HFF-Myc (cell line): ENCODE measurements at regions not wholly inside any gene's neighbourhood (a gene's known extent, or its start where the extent isn't known, plus 50 kb on each side); places are given as distances from the start of the nearest gene placed in this dataset.

Source experiments
- DNase-seq: peaks from one replicate; pipeline ENCODE4 v3.0.0-alpha.2; 2011; ENCODE audit warnings: low read depth; ENCODE audit errors: extremely low read depth
- H3K4me3 ChIP-seq: replicated peaks from 2 replicates; pipeline ENCODE4 v1.5.1; 2011; ENCODE audit warnings: low read depth, mild to moderate bottlenecking, control low read depth, low read length
- CTCF ChIP-seq: IDR thresholded peaks from 2 replicates; pipeline ENCODE4 v1.5.1; 2012; ENCODE audit warnings: mild to moderate bottlenecking, low read depth, low read length, control low read depth; ENCODE audit errors: missing control alignments

DNA sequence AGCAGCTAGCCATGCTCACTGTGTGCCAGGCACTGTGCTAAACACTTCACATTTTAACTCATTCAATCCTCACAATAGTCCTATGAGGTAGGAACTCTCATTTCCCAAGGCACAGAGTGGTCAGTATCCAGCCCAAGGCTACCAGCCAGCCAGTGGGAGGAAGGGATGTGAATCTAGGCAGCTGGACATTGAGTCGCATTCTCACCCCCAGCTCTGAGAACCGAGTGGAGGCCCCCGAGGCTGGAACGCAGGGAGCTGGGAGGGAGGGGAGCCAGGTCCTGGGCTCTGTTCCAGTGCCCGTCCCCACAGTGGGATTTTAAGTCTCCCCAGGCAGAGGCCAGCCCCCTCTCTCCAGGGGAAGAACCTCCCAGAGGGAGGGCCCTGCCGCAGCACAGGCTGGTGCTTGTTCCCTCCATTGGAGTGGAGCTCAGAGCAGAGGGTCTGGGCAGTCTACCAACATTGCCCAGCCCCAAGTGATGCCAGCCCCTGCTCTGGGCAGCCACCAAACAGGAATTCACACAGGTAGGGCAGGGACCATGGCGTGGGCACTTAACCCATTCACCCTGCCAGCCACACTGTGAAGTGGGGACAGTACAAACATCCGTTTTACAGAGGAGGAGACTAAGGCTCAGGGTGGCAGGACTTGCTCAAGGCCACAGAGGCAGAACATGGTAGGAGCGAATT is 131.3 kb downstream of the CEBPB start:
- no peak for TF ChIP-seq CTCF
- H3K4me3 ChIP-seq, result no peak overlapping the region

GRCh38 chr20:50322703-50323131 is 132.1 kb downstream of the CEBPB start:
- no peak for DNase-seq
- TF ChIP-seq CTCF, result no peak
- no peak overlapping the region for H3K4me3 ChIP-seq

More for the DNA sequence above, 131.3 kb downstream of the CEBPB start:
- DNase-seq, result no peak

DNA sequence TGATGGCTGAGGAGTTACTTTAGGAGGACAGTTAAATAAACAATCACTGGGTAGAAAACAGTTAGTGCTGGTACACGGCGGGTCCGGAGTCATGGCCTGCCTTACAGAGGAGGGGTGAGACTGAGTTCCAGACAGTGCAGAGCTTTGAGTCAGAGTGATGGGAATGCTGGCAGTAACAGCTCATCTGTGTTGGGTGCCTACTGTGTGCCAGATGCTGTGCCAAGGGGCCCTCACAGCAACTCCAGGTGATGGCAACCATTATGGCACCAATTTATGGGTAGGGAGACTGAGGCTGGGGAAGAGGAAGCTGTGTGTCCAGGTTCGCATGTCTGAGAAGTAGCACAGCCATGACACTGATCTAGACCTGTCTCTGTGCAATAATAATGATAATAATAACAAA is 132.6 kb downstream of the CEBPB start:
- no peak for DNase-seq
- TF ChIP-seq CTCF, result no peak
- H3K4me3 ChIP-seq, result no peak overlapping the region

DNA sequence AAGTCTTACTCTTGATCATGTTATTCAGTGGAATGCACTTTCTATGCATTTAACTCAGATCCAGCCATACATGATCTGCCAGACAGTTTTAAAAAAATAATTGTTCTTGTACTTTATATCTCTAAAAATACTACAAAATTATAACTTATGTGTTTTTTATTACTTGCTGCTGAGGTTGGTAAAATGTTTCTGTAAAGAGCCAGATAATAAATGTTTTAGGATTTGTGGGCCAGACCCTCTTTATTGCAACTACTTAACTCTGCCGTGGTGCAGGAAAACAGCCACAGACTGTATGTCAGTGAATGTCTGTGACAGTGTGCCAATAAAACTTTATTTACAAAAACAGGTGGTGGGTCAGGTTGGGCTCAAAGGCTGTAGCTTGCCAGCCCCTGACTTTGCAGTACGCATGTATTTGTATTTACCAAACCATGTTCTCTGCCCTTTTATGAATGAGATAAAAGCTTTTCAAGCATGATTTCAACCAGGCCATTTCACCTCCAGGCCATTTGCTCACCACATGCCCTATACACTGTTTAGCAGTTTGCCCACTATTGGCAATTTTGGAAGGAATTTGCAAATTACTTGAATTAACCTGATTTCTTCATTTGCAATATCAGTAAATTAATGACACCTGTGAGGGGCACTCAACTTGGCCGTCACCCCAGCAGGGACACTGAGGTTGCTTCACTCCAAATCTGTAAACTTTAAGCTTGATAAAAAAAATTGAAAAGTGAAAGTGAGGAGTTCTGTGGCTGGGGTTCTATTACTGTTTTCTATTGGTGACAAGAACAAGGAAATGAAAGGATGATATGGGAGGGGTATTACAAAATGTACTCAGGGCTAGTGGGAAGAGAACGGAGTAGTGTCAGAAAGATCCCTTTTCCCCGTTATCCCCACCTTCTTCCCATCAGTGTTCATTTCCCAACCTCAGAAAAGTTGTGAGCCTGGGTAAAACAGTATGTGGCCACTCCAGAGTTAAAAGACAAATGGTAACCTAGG is 133.4 kb downstream of the CEBPB start:
- no peak for TF ChIP-seq CTCF
- no peak for DNase-seq
- no peak overlapping the region for H3K4me3 ChIP-seq

DNA sequence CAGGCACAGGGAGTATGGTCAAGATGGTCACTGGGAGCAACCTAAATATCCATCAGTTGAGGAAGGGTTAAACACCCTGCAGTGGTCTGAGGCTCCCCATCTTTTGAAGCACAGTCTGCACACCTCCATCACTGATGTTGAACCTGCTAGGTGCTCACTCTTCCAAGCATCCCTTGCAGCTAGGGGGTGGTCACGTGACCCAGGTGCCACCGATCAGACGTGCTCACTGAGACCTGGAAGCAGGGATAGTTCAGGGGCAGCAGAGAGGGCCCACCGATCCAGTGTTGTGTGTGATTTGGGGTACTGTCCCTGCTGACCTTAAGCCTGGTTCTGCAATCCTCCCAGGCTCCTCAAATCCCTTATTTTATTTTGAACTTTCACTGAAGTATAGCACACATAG is 134.6 kb downstream of the CEBPB start:
- TF ChIP-seq CTCF, result no peak

DNA sequence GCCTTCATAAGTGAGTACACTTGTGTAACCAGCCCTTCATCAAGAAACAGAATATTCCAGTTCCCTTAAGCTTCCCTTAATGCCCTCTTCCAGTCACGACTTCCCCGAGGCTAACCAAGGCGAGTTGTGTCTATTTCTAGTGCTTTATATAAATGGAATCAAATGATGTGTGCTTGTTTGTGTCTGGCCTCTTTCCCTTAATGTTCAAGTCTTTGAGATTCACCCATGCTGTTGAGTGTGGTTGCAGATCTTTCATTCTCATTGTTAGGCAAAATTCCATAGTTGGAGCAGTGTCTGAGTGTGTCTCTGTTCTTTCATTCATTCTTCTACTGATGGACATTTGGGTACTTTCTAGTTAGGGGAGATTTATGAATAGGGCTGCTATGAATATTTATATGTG is 135.0 kb downstream of the CEBPB start:
- no peak for DNase-seq
- TF ChIP-seq CTCF, result no peak
- no peak overlapping the region for H3K4me3 ChIP-seq

More for the DNA sequence above, 134.6 kb downstream of the CEBPB start:
- no peak overlapping the region for H3K4me3 ChIP-seq
- DNase-seq, result no peak
